NCI-H748 (cell line): ENCODE measurements at regions not wholly inside any gene's neighbourhood (a gene's known extent, or its start where the extent isn't known, plus 50 kb on each side); places are given as distances from the start of the nearest gene placed in this dataset.
A peak's percentile ranks its signal among the peaks of the same experiment; 100 is the strongest.

Experiments
- DNase-seq: peaks from one replicate; lab custom pipeline; 2025; ENCODE audit not compliant: unreplicated experiment; lab: John Stamatoyannopoulos, UW

- no peak for DNase-seq
These were observed 93.2 kb downstream of the FOXF2 start for GRCh38 chr6:1482381-1483166.

- DNase-seq = no peak
These were observed 96.3 kb downstream of the FOXF2 start for GRCh38 chr6:1485678-1486077.

GRCh38 chr6:1486387-1486786 is 97.0 kb downstream of the FOXF2 start:
- DNase-seq = no peak

- DNase-seq = no peak
These were observed 97.9 kb downstream of the FOXF2 start for GRCh38 chr6:1487239-1487638.

- DNase-seq = no peak
These were observed 101.6 kb downstream of the FOXF2 start for GRCh38 chr6:1491025-1491424.

- no peak for DNase-seq
These were observed 102.4 kb downstream of the FOXF2 start for GRCh38 chr6:1491591-1492319.

DNA sequence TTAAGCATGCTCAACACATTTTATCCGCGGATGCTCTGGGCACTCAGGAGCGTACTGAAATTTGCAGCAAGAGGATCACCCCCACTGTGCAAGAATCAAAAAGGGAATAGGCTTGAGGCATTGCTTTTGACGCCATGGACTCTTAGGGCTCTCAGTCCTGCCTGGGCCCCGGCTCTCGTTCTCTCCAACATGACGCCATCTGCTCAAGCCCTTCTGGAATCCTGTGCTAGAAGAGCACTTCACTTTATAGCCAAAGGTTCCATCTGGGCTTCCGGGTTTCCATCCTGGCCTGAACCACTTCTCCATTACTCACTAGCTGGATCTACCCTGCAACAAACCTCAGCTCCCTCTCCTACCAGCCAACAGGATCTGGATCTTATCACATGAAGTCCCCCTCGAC is 105.3 kb downstream of the FOXF2 start:
- DNase-seq = no peak

DNA sequence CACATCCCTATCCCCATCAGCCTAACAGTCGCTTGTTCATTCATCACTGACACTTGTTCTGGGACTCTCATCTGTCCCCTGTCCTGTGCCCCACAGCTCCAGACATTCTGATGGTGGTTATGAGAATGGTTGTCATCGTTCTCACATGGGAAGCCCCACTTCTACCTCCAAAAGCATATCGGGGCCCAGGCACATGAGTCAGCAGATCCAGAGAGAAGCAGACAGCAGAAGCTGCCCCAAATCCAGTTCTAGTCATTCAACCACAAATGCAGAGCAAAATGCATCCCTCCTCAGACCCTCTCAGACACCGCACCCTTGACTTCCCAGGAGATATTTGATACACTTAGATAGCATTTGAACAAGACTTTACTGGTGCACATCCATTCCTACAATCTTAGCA is 106.0 kb downstream of the FOXF2 start:
- no peak for DNase-seq

DNA sequence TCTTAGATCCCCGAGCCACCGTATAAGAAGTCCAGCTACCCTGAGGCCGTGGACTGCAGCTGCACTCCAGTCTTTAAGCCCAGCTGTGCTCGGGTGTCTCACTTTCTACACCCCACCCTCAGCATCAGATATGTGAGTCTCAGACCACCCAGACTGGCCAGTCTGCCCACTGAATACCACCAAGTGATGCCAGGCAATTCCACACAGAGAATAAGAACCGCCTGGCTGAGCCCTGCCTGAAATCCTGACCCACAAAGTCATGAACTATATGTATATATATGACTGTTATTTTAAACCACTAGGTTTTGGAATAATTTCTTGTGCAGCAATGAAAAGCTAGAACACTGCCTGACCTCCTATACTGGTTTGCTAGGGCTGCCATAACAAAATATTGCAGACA is 106.7 kb downstream of the FOXF2 start:
- DNase-seq = no peak

GRCh38 chr6:1496836-1497760 is 107.7 kb downstream of the FOXF2 start:
- DNase-seq = peak; percentile 28

DNA sequence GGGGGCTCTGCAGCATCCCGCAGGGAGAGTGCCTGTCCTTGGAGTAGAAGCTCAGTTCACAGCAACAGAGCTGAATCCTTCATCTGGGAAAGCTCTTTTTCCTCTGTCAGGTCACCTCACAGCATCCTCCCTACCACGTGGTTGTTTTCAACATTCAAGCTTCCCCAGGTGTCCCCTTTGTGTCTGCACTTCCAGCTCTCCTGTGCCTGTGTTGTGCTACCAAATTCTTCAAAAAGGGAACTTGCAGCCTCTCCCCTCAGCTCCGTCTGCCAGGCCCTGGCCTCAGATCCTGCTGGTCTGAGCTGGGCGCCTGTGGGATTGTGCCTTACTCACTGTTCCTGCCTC is 108.4 kb downstream of the FOXF2 start:
- DNase-seq = no peak

GRCh38 chr6:1498491-1499113 is 109.2 kb downstream of the FOXF2 start:
- DNase-seq = peak; percentile 16

- DNase-seq = no peak
These were observed 109.9 kb upstream of the FOXC1 start for GRCh38 chr6:1499777-1500176.

DNA sequence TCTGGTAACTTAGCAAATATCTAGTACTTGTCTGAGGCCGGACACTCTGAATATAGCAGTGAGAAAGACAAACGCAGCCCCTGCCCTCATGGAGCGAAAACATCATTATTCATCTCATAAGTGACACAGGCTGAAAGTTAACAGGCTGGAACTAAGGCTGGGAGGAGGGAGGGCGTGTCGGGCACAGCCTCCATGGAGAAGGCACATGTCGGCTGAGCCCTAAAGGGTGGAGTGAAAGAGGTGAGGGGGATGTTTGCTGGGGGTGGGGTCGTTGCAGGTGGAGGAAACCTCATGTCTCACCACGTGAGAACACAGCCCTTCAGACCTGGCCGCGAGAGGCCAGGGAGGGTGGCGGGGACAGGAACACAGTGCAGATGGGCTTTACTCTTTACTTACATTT is 108.8 kb upstream of the FOXC1 start:
- DNase-seq = no peak

DNA sequence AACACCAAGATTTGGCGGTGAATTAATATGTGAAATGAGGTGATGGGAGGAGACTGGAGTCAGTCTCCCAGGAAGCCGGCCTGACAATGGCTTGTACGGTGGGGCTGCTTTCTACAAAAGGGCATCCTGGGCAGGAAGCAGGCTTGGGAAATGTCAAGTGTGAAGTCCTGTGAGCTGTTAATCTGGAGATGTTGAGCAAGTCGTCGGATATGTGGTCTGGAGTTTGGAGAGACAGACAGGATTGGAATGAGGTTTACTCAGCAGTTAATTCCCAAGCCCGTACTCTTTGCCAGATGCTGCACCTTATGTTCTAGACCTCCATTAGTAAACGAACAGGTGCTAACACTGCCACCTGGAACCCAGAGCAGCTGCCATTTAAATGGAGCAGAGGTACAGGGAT is 107.7 kb upstream of the FOXC1 start:
- DNase-seq = no peak

- DNase-seq = no peak
These were observed 105.9 kb upstream of the FOXC1 start for GRCh38 chr6:1503811-1504210.

DNA sequence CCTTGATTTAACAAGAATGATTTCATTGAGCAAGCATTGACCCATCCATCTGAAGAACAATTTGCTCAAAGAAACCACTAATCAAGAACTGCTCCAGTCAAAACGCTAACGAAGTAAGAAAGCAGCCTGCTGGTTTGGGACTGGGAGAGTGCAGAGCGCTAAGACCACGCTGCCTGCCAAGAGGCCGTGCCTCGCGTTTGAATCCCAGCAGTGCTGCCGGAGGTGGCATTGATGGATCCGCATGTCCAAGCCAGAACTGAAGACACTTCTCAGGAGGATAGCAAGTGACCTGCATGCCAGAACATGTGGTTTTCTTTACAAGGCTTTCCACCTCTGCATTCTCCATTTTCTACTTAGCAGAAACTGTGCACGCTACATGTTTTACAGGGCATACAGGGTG is 105.2 kb upstream of the FOXC1 start:
- DNase-seq = no peak

DNA sequence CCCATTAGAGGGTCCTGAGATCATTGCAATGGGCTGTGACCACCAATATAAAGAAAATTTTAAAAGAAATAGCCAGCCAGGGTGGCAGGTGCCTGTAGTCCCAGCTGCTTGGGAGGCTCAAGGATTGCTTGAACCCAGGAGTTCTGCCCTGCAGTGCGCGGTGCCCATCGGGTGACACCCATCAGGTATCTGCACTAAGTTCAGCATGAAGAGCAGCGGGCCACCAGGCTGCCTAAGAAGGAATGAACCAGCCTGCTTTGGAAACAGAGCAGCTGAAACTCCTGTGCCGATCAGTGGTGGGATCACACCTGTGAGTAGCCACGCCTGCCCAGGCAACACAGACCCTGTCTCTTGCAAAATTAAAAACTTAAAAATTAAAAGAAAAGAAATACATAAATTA is 102.5 kb upstream of the FOXC1 start:
- DNase-seq = no peak

- no peak for DNase-seq
These were observed 100.5 kb upstream of the FOXC1 start for GRCh38 chr6:1509241-1509640.

- no peak for DNase-seq
These were observed 99.5 kb upstream of the FOXC1 start for GRCh38 chr6:1510239-1510638.

DNA sequence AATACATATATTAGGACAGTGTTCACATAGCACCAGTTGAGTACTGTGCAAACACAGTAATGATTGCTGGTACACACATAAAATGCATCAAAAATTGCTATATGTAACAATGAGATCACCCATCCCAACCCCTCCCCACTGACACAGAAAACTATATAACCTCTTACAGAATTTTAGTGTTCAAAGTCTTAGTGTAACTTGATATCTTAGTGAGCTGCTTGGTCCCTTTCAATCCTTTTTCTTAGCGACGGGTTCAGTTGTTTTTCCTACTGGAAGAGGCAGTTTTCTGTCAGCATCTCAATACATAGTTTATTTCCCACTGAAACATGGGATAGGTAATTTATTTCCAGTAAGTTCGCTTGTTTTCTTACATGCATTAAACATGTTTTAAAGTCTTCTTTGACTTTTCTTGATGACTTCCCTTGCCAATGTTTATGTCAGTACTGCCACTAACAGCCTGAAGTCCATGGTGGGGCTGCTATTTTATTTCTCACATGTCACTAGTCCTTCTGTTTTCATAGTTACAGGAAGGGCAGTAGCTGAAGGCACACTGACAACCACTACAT is 96.4 kb upstream of the FOXC1 start:
- no peak for DNase-seq
